GM21786 (cell line): ENCODE measurements at regions not wholly inside any gene's neighbourhood (a gene's known extent, or its start where the extent isn't known, plus 50 kb on each side); places are given as distances from the start of the nearest gene placed in this dataset.

Source experiments
- ATAC-seq: cut with Tn5 transposase; IDR thresholded peaks from one replicate; pipeline ENCODE4 v1.9.1; 2021; ENCODE audit not compliant: unreplicated experiment

DNA sequence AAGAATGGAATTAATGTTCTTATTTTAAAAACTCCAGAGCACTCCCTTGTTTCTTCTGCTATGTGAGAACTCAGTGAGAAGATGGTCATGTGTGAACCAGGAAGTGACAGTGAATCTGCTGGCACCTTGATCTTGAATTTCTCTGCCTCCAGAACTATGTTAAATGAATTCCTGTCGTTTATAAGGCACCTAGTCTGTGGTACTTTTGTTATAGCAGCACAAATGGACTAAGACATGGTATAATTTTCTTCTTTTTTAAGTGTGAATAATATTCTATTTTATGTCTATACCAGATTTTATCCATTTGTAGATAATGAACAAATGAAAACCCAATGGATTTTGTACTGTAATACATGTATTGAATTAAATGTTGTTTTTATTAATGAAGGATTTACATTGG, 601.9 kb upstream of the REG3G start:
- ATAC-seq = no peak

- ATAC-seq = no peak
Observed at GRCh38 chr2:78427170-78427569, 598.3 kb upstream of the REG3G start.

DNA sequence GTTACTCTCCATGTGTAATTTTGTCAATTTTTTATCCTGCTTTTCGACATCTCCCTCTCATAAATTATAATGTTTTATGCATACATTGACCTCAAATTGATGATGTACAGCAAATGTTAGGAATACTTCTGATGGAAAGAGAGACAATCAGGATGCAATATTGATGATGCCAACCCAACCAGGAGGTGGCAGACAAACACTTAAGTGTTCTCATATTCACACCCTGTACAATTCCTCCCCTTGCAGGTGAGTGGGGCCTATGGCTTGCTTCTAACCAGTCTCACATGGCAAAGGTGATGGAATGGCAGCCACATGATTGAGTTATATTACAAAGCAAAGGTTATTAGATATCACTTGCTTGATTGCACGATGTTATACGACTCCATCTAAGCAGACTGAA, 594.3 kb upstream of the REG3G start:
- no peak for ATAC-seq

- ATAC-seq = no peak
Observed at GRCh38 chr2:78439122-78439521, 586.4 kb upstream of the REG3G start.

GRCh38 chr2:78455586-78455985, 569.9 kb upstream of the REG3G start:
- ATAC-seq = no peak

DNA sequence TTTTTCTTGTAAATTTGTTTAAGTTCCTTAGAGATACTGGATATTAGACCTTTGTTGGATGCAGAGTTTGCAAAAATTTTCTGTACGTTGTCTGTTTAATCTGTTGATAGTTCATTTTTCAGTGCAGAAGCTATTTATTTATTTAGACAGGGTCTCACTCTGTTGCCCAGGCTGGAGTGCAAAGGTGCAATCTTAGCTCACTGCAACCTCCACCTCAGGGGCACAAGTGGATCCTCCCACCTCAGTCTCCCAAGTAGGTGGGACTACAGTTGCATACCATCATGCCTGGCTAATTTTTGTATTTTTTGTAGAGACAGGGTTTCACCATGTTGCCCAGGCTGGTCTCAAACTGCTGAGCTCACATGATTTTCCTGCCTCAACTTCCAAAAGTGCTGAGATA, 568.2 kb upstream of the REG3G start:
- ATAC-seq = no peak

- ATAC-seq = no peak
Observed at GRCh38 chr2:78465707-78466106, 559.8 kb upstream of the REG3G start.

GRCh38 chr2:78476619-78477229, 548.8 kb upstream of the REG3G start:
- no peak for ATAC-seq

GRCh38 chr2:78486565-78486964, 538.9 kb upstream of the REG3G start:
- no peak for ATAC-seq

GRCh38 chr2:78498125-78498524, 527.4 kb upstream of the REG3G start:
- ATAC-seq = no peak

DNA sequence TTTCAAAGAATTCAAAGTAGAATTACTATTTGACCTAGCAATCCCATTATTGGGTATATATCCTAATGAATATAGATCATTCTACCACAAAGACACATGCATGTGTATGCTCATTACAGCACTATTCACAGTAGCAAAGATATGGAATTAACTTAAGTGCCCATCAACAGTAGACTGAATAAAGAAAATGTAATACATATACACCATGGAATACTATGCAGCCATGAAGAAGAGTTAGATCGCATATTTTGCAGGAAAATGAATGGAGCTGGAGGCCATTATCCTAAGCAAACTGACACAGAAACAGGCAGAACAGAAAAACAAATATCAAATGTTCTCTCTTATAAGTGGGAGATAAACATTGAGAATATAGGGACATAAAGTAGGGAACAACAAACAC, 519.2 kb upstream of the REG3G start:
- no peak for ATAC-seq

GRCh38 chr2:78521938-78522337, 503.6 kb upstream of the REG3G start:
- ATAC-seq = no peak

GRCh38 chr2:78532762-78533379, 492.6 kb upstream of the REG3G start:
- ATAC-seq = no peak

GRCh38 chr2:78535395-78535794, 490.1 kb upstream of the REG3G start:
- no peak for ATAC-seq

GRCh38 chr2:78538322-78538721, 487.2 kb upstream of the REG3G start:
- ATAC-seq = no peak

- ATAC-seq = no peak
Observed at GRCh38 chr2:78540255-78540654, 485.2 kb upstream of the REG3G start.

GRCh38 chr2:78541088-78541450, 484.4 kb upstream of the REG3G start:
- no peak for ATAC-seq

- ATAC-seq = no peak
Observed at GRCh38 chr2:78541451-78542267, 483.8 kb upstream of the REG3G start.

DNA sequence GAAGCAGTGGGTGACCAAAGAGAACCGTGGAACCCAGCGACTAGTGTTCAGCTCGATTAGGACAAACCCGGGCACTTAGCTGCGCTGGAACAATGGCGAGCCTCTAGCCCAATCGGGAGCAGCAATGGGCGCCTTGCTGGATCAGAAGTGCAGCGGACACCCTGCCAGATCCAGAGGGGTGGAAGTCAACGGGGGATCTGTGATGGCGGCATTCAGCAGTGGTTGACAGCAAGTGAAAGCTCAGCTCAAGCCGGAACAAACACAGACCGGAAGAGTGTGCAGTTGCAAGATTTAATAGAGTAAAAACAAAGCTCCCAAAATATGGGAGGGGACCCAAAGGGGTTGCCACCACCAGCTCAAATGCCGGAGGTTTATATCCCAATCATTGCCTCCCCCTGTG, 478.7 kb upstream of the REG3G start:
- no peak for ATAC-seq

DNA sequence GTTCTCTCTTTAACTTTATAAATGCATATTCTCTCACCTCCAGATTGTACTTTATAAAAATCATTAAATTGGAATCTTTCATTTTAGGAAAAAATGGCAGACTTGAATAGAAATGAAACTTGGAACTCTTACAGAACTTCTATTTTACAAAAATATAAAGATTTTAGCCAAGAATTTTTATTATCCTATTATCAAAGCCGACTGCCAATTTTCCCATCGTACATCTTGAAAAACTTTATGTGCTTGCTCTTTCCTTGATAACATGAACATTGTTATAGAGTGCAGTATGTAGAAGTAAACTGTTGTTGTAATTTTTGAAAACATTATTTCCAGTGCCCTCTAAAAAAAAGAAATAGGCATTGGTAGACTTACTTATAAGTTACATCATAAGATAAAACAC, 475.7 kb upstream of the REG3G start:
- no peak for ATAC-seq

- no peak for ATAC-seq
Observed at GRCh38 chr2:78553866-78554647, 471.4 kb upstream of the REG3G start.

DNA sequence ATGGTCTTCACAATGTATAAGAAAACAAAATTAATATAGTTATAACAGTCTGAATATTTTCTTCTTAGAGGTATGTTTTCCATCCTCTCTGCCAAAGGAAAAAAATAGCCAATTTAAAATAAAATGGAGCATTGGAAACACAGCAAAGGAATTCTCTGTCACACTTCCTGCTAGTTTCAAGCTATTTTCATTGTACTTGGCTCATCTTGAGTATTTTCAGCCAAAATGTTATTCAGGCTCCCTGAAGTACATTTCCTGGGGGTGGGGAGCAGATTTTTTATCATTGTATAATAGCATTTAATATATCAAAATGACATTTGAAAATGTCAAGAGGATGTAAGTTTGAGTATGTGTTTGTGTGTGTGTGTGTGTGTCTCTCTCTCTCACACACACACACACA, 463.6 kb upstream of the REG3G start:
- no peak for ATAC-seq
